K562 (cell line): ENCODE measurements at regions not wholly inside any gene's neighbourhood (a gene's known extent, or its start where the extent isn't known, plus 50 kb on each side); places are given as distances from the start of the nearest gene placed in this dataset.

ENCODE experiments used
- ATAC-seq: fragments of 200-7000 bp; cut with Tn5 transposase; 3 replicates; pipeline ENCODE4 v1.9.1; 2020; ENCODE audit warnings: moderate library complexity
- BruUV-seq: library from RNA; stranded (reverse); fragments of 400-500 nt; replicated peaks from 2 replicates; lab custom pipeline; 2021; lab: Mats Ljungman, UMichigan
- CTCF ChIA-PET: fragments of 300-600 bp; formaldehyde crosslinking; extraction: SDS; loops from one replicate; lab custom pipeline; 2021; ENCODE audit warnings: low intra/inter-chr PET ratio; lab: Yijun Ruan, JAX
- POLR2A ChIA-PET: fragments of 300-600, 350-650 bp; sonication (Branson Sonifier 250); formaldehyde crosslinking; extraction: SDS; loops from one replicate; lab custom pipeline; 2021; ENCODE audit warnings: antibody characterized with exemption, inconsistent platforms; lab: Yijun Ruan, JAX
- DNase-seq, 4 experiments: peaks; one replicate each; pipeline versions ENCODE4 v3.0.0 to v3.0.0-alpha.2; 2011 to 2018; ENCODE audit warnings: low spot score in 3 of 4, mixed read lengths in 3 of 4; ENCODE audit errors: extremely low read depth in 1 of 4
- FAIRE-seq: peaks from 2 replicates; lab custom pipeline; 2011; peaks lifted over from hg19 to GRCh38; lab: Jason Lieb, UNC
- H2AFZ ChIP-seq: 2 replicates; pipeline ENCODE4 v1.6.0; 2011; ENCODE audit warnings: low read depth, low read length, control low read depth, inconsistent platforms
- H3K27ac ChIP-seq: fragments of 200-600 bp; 3 replicates; pipeline ENCODE4 v1.8.0; 2011; ENCODE audit warnings: low read depth, mild to moderate bottlenecking, control low read depth, inconsistent platforms, low read length, moderate library complexity, mixed read lengths; ENCODE audit errors: extremely low read depth
- H3K27me3 ChIP-seq, 2 experiments: fragments of 300-600 bp in 1 of 2; 2 replicates in 1 of 2; 3 replicates in 1 of 2; pipeline versions ENCODE4 v1.6.0 to v1.8.0; 2011; ENCODE audit warnings: inconsistent platforms in 2 of 2, low read length in 2 of 2, mild to moderate bottlenecking in 1 of 2, mixed read lengths in 1 of 2, moderate library complexity in 1 of 2; ENCODE audit not compliant: control insufficient read depth in 2 of 2, insufficient read depth in 2 of 2
- H3K36me3 ChIP-seq: fragments of 300-600 bp; 3 replicates; pipeline ENCODE4 v1.8.0; 2011; ENCODE audit warnings: mild to moderate bottlenecking, low read length, inconsistent platforms; ENCODE audit not compliant: control insufficient read depth, insufficient read depth
- H3K4me1 ChIP-seq, 2 experiments: fragments of 200-600 bp in 1 of 2; replicated peaks in 1 of 2; 2 replicates in 1 of 2; 3 replicates in 1 of 2; pipeline versions ENCODE4 v1.5.1 to v1.8.0; 2011; ENCODE audit warnings: inconsistent platforms in 2 of 2, low read length in 2 of 2, mild to moderate bottlenecking in 1 of 2, mixed read lengths in 1 of 2, moderate library complexity in 1 of 2; ENCODE audit not compliant: control insufficient read depth in 2 of 2, insufficient read depth in 2 of 2
- H3K4me2 ChIP-seq: 2 replicates; pipeline ENCODE4 v1.6.1; 2011; ENCODE audit warnings: low read length, control low read depth, inconsistent platforms, mixed read lengths; ENCODE audit not compliant: insufficient read depth
- H3K4me3 ChIP-seq: fragments of 200-600 bp; sonication (generic), shearing (Covaris generic); 2 replicates; pipeline ENCODE4 v1.5.1; 2016; ENCODE audit warnings: control low read depth, inconsistent platforms
- H3K79me2 ChIP-seq: fragments of 200-600 bp; 3 replicates; pipeline ENCODE4 v1.8.0; 2011; ENCODE audit warnings: low read length, inconsistent platforms; ENCODE audit not compliant: control insufficient read depth, insufficient read depth
- H3K9ac ChIP-seq, 2 experiments: 2 replicates each; pipeline versions ENCODE4 v1.6.0 to v1.6.1; 2011; ENCODE audit warnings: low read depth in 2 of 2, low read length in 2 of 2, control low read depth in 1 of 2, inconsistent platforms in 1 of 2, mild to moderate bottlenecking in 1 of 2, mixed read lengths in 1 of 2; ENCODE audit not compliant: insufficient read depth in 1 of 2
- H3K9me1 ChIP-seq: one replicate; pipeline ENCODE4 v1.6.0; 2011; ENCODE audit warnings: inconsistent platforms, mild to moderate bottlenecking, low read length, moderate library complexity; ENCODE audit not compliant: control insufficient read depth, insufficient read depth
- H3K9me3 ChIP-seq: replicated peaks from 2 replicates; pipeline ENCODE4 v1.5.1; 2011; ENCODE audit warnings: low read depth, low read length, inconsistent platforms; ENCODE audit not compliant: control insufficient read depth, insufficient read depth
- H4K20me1 ChIP-seq: replicated peaks from 2 replicates; pipeline ENCODE4 v1.6.1; 2011; ENCODE audit warnings: low read length, inconsistent platforms, mixed read lengths; ENCODE audit not compliant: control insufficient read depth, insufficient read depth
- ATF3 ChIP-seq, 2 experiments: fragments of 450-650 bp in 1 of 2; sonication (generic) in 1 of 2; formaldehyde crosslinking in 1 of 2; IDR thresholded peaks in 1 of 2; conservative IDR thresholded peaks in 1 of 2; 2 replicates each; pipeline versions ENCODE4 v1.6.1 to v1.8.1; 2016 to 2023; ENCODE audit warnings: mild to moderate bottlenecking in 2 of 2, moderate library complexity in 2 of 2, inconsistent platforms in 1 of 2, missing genetic modification reagents in 1 of 2
- MAFG ChIP-seq: fragments of 450-650 bp; conservative IDR thresholded peaks from 2 replicates; pipeline ENCODE4 v1.6.1; 2016; ENCODE audit warnings: missing genetic modification characterization, missing compliant biosample characterization
- POLR2AphosphoS2 ChIP-seq: IDR thresholded peaks from 2 replicates; pipeline ENCODE4 v1.6.1; 2012; ENCODE audit warnings: low read length, improper control_type of control experiment
- RBBP5 ChIP-seq: fragments of 200-600 bp; sonication (generic); IDR thresholded peaks from 2 replicates; pipeline ENCODE4 v1.6.1; 2012; ENCODE audit warnings: borderline replicate concordance, mild to moderate bottlenecking, low read length, control low read depth, inconsistent platforms; ENCODE audit not compliant: insufficient read depth, poor library complexity, severe bottlenecking
- SIX5 ChIP-seq, 2 experiments: IDR thresholded peaks; 2 replicates each; pipeline ENCODE4 v1.6.1; 2011; ENCODE audit warnings: low read length in 2 of 2, borderline replicate concordance in 1 of 2, low read depth in 1 of 2, mild to moderate bottlenecking in 1 of 2, moderate library complexity in 1 of 2; ENCODE audit not compliant: insufficient read depth in 1 of 2
- SP2 ChIP-seq: IDR thresholded peaks from 2 replicates; pipeline ENCODE4 v1.6.1; 2011; ENCODE audit warnings: mild to moderate bottlenecking, low read depth, low read length, moderate library complexity; ENCODE audit not compliant: poor library complexity, severe bottlenecking; ENCODE audit errors: extremely low read depth
- ZBTB40 ChIP-seq, 2 experiments: fragments of 450-650 bp in 1 of 2; sonication (generic) in 1 of 2; formaldehyde crosslinking in 1 of 2; IDR thresholded peaks; 2 replicates each; pipeline versions ENCODE4 v1.7.1 to v1.9.0; 2016 to 2022; ENCODE audit warnings: inconsistent platforms in 1 of 2, mild to moderate bottlenecking in 1 of 2, missing genetic modification reagents in 1 of 2
- ZNF316 ChIP-seq: fragments of 450-650 bp; IDR thresholded peaks from 2 replicates; pipeline ENCODE4 v1.6.1; 2016
- WGBS: fragments of 100-300 bp; shearing (Covaris generic); methylation state at CpG from one replicate; pipeline ENCODE4 v1.1.6; 2016; ENCODE audit warnings: low coverage, mixed read lengths; ENCODE audit not compliant: insufficient coverage; ENCODE audit errors: missing lambda C conversion rate; 5-methylcytosine and 5-hydroxymethylcytosine counted together
- in situ Hi-C: fragments of 300-500 bp; cut with MboI; formaldehyde crosslinking; loops from 4 replicates; pipeline ENCODE4 v1.15.0; 2018; ENCODE audit warnings: inconsistent platforms, mixed read lengths
- intact Hi-C: fragments of 100-400 bp; cut with micrococcal nuclease; formaldehyde crosslinking; loops from 2 replicates; pipeline ENCODE4 v1.14.2; 2022

GRCh38 chr5:163609910-163610309, 104.5 kb downstream of the MAT2B start:
- Histone ChIP-seq H3K36me3 (no peaks in the 10 kb centered on the region), H3K9ac (no peak overlapping the region), H3K9me1 (no peaks in the 10 kb centered on the region), H3K27me3 (no peaks in the 10 kb centered on the region), H3K27ac (no peak overlapping the region), H3K79me2 (no peaks in the 10 kb centered on the region), H3K9me3 (no peaks in the 10 kb centered on the region), H3K4me1 (no peaks in the 10 kb centered on the region), H3K4me3 (no peak overlapping the region), H2AFZ (no peak overlapping the region), H4K20me1 (no peaks in the 10 kb centered on the region), H3K4me2 (no peak overlapping the region)
- no peak for FAIRE-seq
- in situ Hi-C loops: no loop called here
- no peak for DNase-seq
- POLR2A ChIA-PET: no interaction called here
- no peak for ATAC-seq
- 0% methylated on average over 1 of the region's 1 CpG for WGBS
- intact Hi-C loops: no loop called here
- CTCF ChIA-PET: no interaction called here
- 0 out of 2 replicates have a peak, but pooled peaks have one; percentile 9 for TF ChIP-seq ZNF316
- TF ChIP-seq ATF3 (IDR thresholded peaks at IDR 0.05): no peak
- TF ChIP-seq ATF3 (CRISPR knock-in tag; conservative IDR thresholded peaks at IDR 0.05): no peak
- no peak for TF ChIP-seq SP2
- TF ChIP-seq MAFG (tag): 0 out of 2 replicates have a peak, but pooled peaks have one; percentile 16
- no peak for TF ChIP-seq SIX5 (IDR thresholded peaks at IDR 0.05; ENCODE audit: borderline replicate concordance in 1 of 2, insufficient read depth in 1 of 2, low read depth in 1 of 2, low read length in 2 of 2)
- no peak for TF ChIP-seq POLR2AphosphoS2
- TF ChIP-seq RBBP5: no peak
- TF ChIP-seq ZBTB40 (IDR thresholded peaks at IDR 0.05): no peak
- TF ChIP-seq ZBTB40 (CRISPR knock-in tag; IDR thresholded peaks at IDR 0.05): no peak
- no TSS peak for BruUV-seq
